ENCODE measurements at regions not wholly inside any gene's neighbourhood (a gene's known extent, or its start where the extent isn't known, plus 50 kb on each side); places are given as distances from the start of the nearest gene placed in this dataset.
A peak's percentile ranks its signal among the peaks of the same experiment; 100 is the strongest.

GRCh38 chr3:20648294-20648693, 462.3 kb upstream of the SGO1 start:
- TF ChIP-seq EZH2 (IDR thresholded peaks at IDR 0.05; ENCODE audit: borderline replicate concordance, low read depth, low read length, poor library complexity, severe bottlenecking): no peak
- TF ChIP-seq CTCF (conservative IDR thresholded peaks at IDR 0.05; ENCODE audit: low read depth, low read length): no peak
- intact Hi-C loops (cut with micrococcal nuclease; ENCODE audit: unreplicated experiment): no loop called here
- ChIA-PET POLR2A (ENCODE audit: low non-redundant PET) (no interaction called here), CTCF (no interaction called here)
- Histone ChIP-seq H3K4me1 (ENCODE audit: insufficient read depth, low read length, poor library complexity, severe bottlenecking) (no peaks in the 10 kb centered on the region), H3K27me3 (replicated peaks; ENCODE audit: insufficient read depth, low read depth, low read length, poor library complexity) (no peaks in the 10 kb centered on the region), H3K9me3 (ENCODE audit: low read depth, low read length, poor library complexity, severe bottlenecking) (peaks cover 12% of the 10 kb centered on the region), H3K27ac (ENCODE audit: low read depth, low read length, poor library complexity, severe bottlenecking) (no peak overlapping the region), H3K36me3 (ENCODE audit: insufficient read depth, low read length, poor library complexity, severe bottlenecking) (no peaks in the 10 kb centered on the region), H3K4me3 (ENCODE audit: low read depth, low read length, poor library complexity, severe bottlenecking) (no peak overlapping the region)
- BruUV-seq (replicated peaks): no TSS peak
- DNase-seq (ENCODE audit: low spot score): peak; percentile 71

GRCh38 chr3:20646425-20646824, 460.4 kb upstream of the SGO1 start:
- no peak for DNase-seq (ENCODE audit: low spot score)
- Histone ChIP-seq H3K4me3 (ENCODE audit: low read depth, low read length, poor library complexity, severe bottlenecking) (no peak overlapping the region), H3K27ac (ENCODE audit: low read depth, low read length, poor library complexity, severe bottlenecking) (no peak overlapping the region), H3K4me1 (ENCODE audit: insufficient read depth, low read length, poor library complexity, severe bottlenecking) (no peaks in the 10 kb centered on the region), H3K36me3 (ENCODE audit: insufficient read depth, low read length, poor library complexity, severe bottlenecking) (no peaks in the 10 kb centered on the region), H3K9me3 (ENCODE audit: low read depth, low read length, poor library complexity, severe bottlenecking) (peaks cover 7% of the 10 kb centered on the region), H3K27me3 (replicated peaks; ENCODE audit: insufficient read depth, low read depth, low read length, poor library complexity) (no peaks in the 10 kb centered on the region)
- BruUV-seq (replicated peaks): no TSS peak
- ChIA-PET POLR2A (ENCODE audit: low non-redundant PET) (no interaction called here), CTCF (no interaction called here)
- intact Hi-C loops (cut with micrococcal nuclease; ENCODE audit: unreplicated experiment): no loop called here
- TF ChIP-seq CTCF (conservative IDR thresholded peaks at IDR 0.05; ENCODE audit: low read depth, low read length) (no peak), EZH2 (IDR thresholded peaks at IDR 0.05; ENCODE audit: borderline replicate concordance, low read depth, low read length, poor library complexity, severe bottlenecking) (no peak)

GRCh38 chr3:20645340-20645739, 459.3 kb upstream of the SGO1 start:
- intact Hi-C loops (cut with micrococcal nuclease; ENCODE audit: unreplicated experiment): no loop called here
- H3K4me1 ChIP-seq (ENCODE audit: insufficient read depth, low read length, poor library complexity, severe bottlenecking): no peaks in the 10 kb centered on the region
- no peaks in the 10 kb centered on the region for H3K36me3 ChIP-seq (ENCODE audit: insufficient read depth, low read length, poor library complexity, severe bottlenecking)
- no peak overlapping the region for H3K4me3 ChIP-seq (ENCODE audit: low read depth, low read length, poor library complexity, severe bottlenecking)
- no peak overlapping the region for H3K27ac ChIP-seq (ENCODE audit: low read depth, low read length, poor library complexity, severe bottlenecking)
- TF ChIP-seq CTCF (conservative IDR thresholded peaks at IDR 0.05; ENCODE audit: low read depth, low read length) (no peak), EZH2 (IDR thresholded peaks at IDR 0.05; ENCODE audit: borderline replicate concordance, low read depth, low read length, poor library complexity, severe bottlenecking) (no peak)
- POLR2A ChIA-PET (ENCODE audit: low non-redundant PET): no interaction called here
- no peaks in the 10 kb centered on the region for H3K27me3 ChIP-seq (replicated peaks; ENCODE audit: insufficient read depth, low read depth, low read length, poor library complexity)
- CTCF ChIA-PET: no interaction called here
- BruUV-seq (replicated peaks): no TSS peak
- DNase-seq (ENCODE audit: low spot score): no peak
- H3K9me3 ChIP-seq (ENCODE audit: low read depth, low read length, poor library complexity, severe bottlenecking): peaks cover 7% of the 10 kb centered on the region

Measured in A673 (cell line).